HK-2 (cell line): ENCODE measurements at regions not wholly inside any gene's neighbourhood (a gene's known extent, or its start where the extent isn't known, plus 50 kb on each side); places are given as distances from the start of the nearest gene placed in this dataset.
"Not testable (repeated sequence)": the region's sequence is repeated elsewhere in the genome, so short reads cannot be mapped to it uniquely, and the experiment has no call there.

Experiments
- DNase-seq: peaks from one replicate; pipeline ENCODE4 v3.0.0-alpha.2; 2018; ENCODE audit not compliant: unreplicated experiment

GRCh38 chr5:167843881-167844572 is 447.4 kb upstream of the WWC1 start:
- DNase-seq = no peak

GRCh38 chr5:167845952-167846351 is 445.5 kb upstream of the WWC1 start:
- no peak for DNase-seq

- DNase-seq = no peak
Observed at GRCh38 chr5:167849874-167850273, 441.6 kb upstream of the WWC1 start.

- DNase-seq = no peak
Observed at GRCh38 chr5:167850911-167851310, 440.5 kb upstream of the WWC1 start.

- no peak for DNase-seq
Observed at GRCh38 chr5:167851416-167851815, 440.0 kb upstream of the WWC1 start.

DNA sequence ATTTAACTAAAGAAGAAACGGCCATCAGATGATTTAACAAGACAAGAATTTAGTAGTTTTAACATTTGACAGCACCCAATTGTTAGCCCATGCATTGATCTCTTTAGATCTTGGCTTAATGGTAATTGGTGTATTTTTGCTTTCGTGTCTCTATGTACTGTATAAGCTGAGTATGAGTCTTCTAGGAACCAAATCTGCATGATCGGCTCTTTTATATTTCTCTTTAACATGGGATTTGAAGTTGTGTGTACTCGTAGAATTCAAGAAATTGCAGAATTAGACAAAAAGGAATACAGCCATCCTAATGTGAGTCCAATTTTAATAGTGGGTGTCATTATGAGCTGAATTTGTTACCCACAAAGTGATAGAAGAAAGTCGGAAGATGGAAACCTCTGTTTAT is 438.9 kb upstream of the WWC1 start:
- DNase-seq = no peak

DNA sequence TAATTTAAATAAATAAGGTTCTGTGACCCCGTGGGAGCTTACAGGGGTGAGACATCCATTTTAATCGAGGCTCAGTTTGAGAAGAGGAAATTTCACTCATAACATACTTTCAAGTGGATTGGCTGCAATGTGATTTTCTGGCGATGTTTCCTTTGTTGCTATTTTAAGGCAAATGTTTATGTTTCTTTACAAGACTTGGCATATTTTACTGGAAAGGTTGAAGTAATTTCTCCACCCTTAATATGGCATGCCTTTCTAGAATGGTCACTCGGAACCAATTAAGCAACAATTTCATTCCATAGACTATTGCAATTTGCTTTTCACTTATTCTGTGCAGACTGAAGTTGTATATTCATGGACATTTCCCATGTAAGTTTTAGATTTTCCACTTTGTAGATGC is 438.0 kb upstream of the WWC1 start:
- DNase-seq = no peak

DNA sequence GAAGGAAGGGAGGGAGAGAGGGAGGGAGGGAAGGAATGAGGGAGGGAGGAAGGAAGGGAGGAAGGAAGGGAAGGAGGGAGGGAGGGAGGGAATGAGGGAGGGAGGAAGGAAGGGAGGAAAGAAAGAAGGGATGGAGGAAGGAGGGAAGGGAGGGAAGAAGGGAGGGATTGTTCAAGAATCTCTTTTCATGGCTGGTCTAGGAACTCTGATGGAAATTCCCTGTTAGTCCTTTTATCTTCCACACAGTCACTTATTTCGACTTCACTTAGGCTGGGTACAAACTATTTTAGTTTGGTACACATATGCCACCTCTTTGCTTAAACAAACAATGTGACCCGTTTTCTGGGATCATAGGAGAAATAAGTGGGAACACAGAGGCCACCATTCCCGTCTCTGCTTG is 435.6 kb upstream of the WWC1 start:
- no peak for DNase-seq

- DNase-seq = no peak
Observed at GRCh38 chr5:167857321-167857720, 434.1 kb upstream of the WWC1 start.

- not testable (repeated sequence) for DNase-seq
Observed at GRCh38 chr5:167858186-167858855, 433.1 kb upstream of the WWC1 start.

GRCh38 chr5:167861129-167861927 is 430.1 kb upstream of the WWC1 start:
- DNase-seq = peak; percentile 6

DNA sequence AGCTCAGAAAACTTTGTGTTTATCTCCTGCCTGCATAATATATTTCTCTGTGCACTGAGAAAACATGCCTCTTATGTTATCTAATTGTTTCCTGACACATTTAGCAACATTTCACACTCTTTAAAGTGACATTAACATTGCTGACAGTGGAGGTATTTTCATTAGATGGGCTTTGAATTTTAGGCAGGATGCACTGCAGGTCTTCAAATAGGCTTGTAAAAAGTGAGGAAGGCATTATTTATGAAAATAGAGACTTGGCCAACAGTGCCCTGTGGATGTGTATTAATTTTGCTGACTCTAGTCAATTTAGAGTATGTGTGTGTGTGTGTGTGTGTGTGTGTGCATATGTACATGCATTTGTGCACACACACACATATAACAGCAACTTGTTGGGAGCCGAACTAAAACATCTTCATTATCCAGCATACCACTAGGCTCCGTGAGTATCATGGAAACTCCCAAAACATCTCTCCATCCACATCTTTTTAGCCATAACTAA is 429.5 kb upstream of the WWC1 start:
- DNase-seq = no peak

DNA sequence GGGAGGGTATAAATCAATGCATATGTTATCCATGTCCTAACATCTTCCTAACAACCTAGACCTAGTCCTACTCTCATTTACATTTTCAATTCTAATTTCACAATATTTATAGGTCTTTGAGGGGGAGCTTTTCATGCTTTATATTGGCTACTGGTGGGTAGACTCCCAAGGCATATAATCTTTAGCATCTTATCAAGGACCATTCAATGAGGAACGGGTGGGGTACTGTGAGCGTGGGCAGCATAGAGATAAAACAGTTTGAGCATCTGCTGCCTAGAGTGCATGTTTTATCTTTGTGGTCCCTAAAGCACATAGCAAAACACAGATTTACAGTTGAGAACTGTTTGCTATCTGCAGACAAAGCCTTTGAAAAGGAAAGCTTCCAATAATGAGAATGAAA is 427.6 kb upstream of the WWC1 start:
- no peak for DNase-seq

GRCh38 chr5:167864801-167865200 is 426.6 kb upstream of the WWC1 start:
- DNase-seq = no peak

- no peak for DNase-seq
Observed at GRCh38 chr5:167866797-167867196, 424.6 kb upstream of the WWC1 start.

DNA sequence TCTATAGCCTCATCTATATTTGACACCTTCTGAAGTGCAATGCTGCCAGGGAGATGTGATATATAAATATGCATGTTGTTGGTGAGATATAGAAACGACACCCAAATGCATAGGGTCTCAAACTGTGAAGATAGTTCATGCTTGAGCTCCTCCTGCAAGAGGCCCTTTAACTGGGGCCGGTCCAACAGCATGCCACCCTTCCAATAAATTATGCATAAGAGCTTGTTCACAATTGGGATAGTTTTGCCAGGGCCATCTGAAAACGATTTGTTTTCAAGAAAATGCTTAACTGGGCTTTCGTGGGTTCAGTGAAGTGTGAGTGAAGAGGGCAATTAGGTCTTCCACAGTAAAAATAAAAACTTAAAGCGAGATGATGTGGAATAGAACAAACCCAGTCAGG is 424.2 kb upstream of the WWC1 start:
- no peak for DNase-seq

DNA sequence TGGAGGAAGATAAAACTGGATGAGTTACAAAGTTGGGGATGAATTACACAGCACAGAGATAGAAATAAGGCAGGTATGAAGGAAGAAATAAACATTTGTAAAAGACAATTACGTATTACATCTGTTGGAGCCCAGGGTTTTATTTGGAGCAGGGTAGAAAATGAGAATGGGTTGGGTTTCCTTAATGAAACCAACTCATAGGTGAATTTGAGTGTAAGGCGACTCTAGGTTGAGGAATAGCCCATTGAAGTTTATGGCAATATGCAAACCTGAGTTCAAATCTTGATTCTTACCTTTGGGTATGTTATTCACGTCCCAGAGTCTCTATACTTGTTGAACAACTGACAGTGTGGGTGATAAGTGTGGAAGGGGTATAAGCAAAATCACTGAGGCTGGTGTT is 422.3 kb upstream of the WWC1 start:
- DNase-seq = no peak

DNA sequence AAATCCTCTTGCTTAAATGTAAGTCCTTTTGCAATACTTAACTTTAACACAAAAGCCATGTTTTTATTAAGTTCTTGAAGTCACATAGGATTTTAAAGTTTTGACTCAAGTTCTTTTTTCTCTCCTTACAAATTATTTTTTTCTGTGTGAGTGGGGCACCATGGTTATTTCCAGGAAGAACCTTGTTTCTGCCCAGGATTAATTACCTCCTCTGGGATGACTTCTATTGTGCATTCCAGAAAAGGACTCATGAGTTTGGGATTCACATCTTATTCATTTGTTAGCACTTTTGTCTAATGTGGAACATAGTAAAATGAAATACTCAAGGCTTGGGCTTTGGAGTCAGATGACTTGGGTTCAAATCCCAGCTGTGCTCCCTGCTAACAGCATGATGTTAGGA is 421.4 kb upstream of the WWC1 start:
- no peak for DNase-seq

DNA sequence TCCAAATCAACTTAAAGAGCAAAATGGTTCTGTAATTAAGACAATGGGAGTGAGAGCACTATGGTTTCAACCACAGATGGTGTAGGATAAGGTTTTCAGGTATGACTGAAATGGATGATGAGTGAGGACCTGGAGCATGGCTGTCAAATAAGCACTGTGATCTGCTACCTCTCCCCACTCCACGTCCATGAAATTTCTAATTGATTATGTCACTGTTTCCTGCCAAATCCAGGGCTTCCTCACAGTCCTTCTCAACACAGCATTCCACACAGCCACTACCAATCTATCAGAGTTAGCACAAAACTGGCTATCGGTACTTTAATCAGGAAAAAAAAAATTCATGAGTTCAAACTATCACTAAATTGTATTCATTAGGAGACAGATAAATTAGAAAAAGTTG is 420.4 kb upstream of the WWC1 start:
- no peak for DNase-seq

DNA sequence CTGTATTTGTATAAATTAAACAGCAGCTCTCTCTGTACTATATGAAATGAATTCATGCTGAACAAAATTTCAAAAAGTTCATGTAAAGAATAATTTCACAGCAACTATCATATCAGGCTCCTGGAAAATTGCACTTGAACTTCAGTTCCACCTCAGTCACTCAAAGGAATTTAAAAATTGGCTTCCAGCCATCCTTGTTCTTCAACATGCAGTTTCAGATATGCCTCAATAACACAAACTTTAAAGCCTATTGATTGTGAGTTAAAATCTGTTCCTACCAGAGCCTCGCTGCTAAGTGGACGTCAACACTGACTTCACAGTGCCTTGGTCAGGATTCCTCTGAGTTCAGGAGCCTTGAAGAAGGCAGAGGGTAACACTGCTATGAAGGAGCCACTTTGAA is 418.7 kb upstream of the WWC1 start:
- DNase-seq = no peak

GRCh38 chr5:167877114-167877722 is 414.2 kb upstream of the WWC1 start:
- DNase-seq = no peak

- no peak for DNase-seq
Observed at GRCh38 chr5:167877924-167878323, 413.5 kb upstream of the WWC1 start.
